ENCODE measurements at regions not wholly inside any gene's neighbourhood (a gene's known extent, or its start where the extent isn't known, plus 50 kb on each side); places are given as distances from the start of the nearest gene placed in this dataset.

DNA sequence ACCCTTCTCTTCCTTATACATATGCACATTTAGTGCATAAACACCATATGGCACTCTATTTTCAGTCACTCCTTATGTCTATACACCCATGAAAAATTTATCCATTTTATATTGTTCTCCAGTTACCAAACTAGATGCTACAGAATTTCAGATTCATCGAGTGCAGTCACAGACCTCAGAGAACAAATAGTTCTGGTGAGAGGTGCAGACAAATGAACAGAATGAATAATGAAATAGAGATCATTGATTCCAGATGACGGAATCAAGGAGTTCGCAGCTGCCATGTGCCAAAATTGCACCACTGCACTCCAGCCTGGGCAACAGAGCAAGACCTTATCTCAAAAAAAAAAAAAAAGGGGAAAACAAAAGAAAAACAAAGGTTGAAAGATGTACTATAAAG, 214.8 kb upstream of the CEP162 start:
- DNase-seq (ENCODE audit: low read depth), result no peak
- Histone ChIP-seq H3K4me3 (ENCODE audit: low read depth, low read length) (no peak overlapping the region), H3K36me3 (ENCODE audit: control insufficient read depth, insufficient read depth, low read length) (no peaks in the 10 kb centered on the region), H3K27me3 (ENCODE audit: control insufficient read depth, insufficient read depth, low read length) (no peaks in the 10 kb centered on the region)
- CTCF ChIA-PET, result no interaction called here
- TF ChIP-seq, protein P1, sequence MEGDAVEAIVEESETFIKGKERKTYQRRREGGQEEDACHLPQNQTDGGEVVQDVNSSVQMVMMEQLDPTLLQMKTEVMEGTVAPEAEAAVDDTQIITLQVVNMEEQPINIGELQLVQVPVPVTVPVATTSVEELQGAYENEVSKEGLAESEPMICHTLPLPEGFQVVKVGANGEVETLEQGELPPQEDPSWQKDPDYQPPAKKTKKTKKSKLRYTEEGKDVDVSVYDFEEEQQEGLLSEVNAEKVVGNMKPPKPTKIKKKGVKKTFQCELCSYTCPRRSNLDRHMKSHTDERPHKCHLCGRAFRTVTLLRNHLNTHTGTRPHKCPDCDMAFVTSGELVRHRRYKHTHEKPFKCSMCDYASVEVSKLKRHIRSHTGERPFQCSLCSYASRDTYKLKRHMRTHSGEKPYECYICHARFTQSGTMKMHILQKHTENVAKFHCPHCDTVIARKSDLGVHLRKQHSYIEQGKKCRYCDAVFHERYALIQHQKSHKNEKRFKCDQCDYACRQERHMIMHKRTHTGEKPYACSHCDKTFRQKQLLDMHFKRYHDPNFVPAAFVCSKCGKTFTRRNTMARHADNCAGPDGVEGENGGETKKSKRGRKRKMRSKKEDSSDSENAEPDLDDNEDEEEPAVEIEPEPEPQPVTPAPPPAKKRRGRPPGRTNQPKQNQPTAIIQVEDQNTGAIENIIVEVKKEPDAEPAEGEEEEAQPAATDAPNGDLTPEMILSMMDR (IDR thresholded peaks at IDR 0.05; ENCODE audit: insufficient read depth, low read depth, low read length), result no peak
- POLR2A ChIA-PET, result no interaction called here

- POLR2A ChIA-PET, result no interaction called here
- no peaks in the 10 kb centered on the region for H3K36me3 ChIP-seq (ENCODE audit: control insufficient read depth, insufficient read depth, low read length)
- CTCF ChIA-PET, result interaction anchor here (0.8 to 1.1 kb wide), 2 partner anchors 9 to 331 kb away, joined by 3 read pairs; no protein-coding TSS in a partner anchor
- TF ChIP-seq, protein P1 (IDR thresholded peaks at IDR 0.05; ENCODE audit: insufficient read depth, low read depth, low read length), result no peak
- H3K4me3 ChIP-seq (ENCODE audit: low read depth, low read length), result no peak overlapping the region
- DNase-seq (ENCODE audit: low read depth), result no peak
- no peaks in the 10 kb centered on the region for H3K27me3 ChIP-seq (ENCODE audit: control insufficient read depth, insufficient read depth, low read length)
These were observed 214.0 kb upstream of the CEP162 start for GRCh38 chr6:84441456-84441855.

DNA sequence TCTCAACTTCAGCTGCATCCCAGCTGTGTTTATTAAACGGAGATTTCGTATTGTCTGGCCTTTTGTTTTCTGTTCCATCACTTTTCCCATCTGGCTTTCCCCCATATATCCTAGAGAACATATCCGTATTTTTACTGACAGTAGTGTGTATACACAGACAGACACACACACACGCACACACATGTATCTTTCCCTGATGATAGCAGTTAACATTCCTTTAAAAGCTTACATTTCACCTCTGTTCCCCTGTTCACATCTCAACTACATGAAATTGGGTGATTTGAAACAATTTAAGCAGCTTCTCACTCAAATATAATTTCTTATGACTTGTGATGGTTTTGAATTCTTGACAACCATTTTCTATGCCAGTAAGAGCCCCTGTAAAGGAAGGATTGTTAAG, 207.1 kb upstream of the CEP162 start:
- H3K27me3 ChIP-seq (ENCODE audit: control insufficient read depth, insufficient read depth, low read length), result no peaks in the 10 kb centered on the region
- ChIA-PET CTCF (interaction anchor here (1.4 kb wide), 1 partner anchor 340 kb away, joined by 4 read pairs; no protein-coding TSS in a partner anchor), POLR2A (no interaction called here)
- no peak overlapping the region for H3K4me3 ChIP-seq (ENCODE audit: low read depth, low read length)
- no peak for DNase-seq (ENCODE audit: low read depth)
- TF ChIP-seq, protein P1 (IDR thresholded peaks at IDR 0.05; ENCODE audit: insufficient read depth, low read depth, low read length), result no peak
- H3K36me3 ChIP-seq (ENCODE audit: control insufficient read depth, insufficient read depth, low read length), result no peaks in the 10 kb centered on the region

DNA sequence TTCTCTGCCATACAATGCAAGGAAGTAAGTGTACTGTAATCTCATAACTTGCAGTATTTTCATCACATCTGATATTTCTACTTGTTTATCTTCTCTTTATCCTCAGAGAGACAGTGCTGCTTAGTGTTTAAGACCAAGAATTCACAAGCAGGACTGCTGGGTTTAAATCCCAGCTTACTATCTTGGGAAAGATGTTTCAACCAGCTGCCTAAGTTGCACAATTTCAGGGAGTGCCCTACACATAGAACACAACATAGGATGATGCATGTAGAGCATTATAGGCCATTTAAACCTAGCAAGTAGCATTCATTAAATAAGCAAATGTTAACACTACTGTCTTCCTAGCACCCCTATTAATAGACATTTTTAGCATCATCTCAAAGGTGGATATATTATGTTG, 205.2 kb upstream of the CEP162 start:
- CTCF ChIA-PET, result interaction anchor here (0.7 to 1.7 kb wide), 4 partner anchors 9 to 330 kb away, joined by 3 to 4 read pairs (median 3); no protein-coding TSS in a partner anchor

GRCh38 chr6:84428300-84428907, 201.0 kb upstream of the CEP162 start:
- POLR2A ChIA-PET, result no interaction called here
- CTCF ChIA-PET, result interaction anchor here (0.7 to 1.9 kb wide), 13 partner anchors 12 to 895 kb away, joined by 3 to 8 read pairs (median 3); partner anchors contain the start of gene TBX18
- Histone ChIP-seq H3K4me3 (ENCODE audit: low read depth, low read length) (no peak overlapping the region), H3K27me3 (ENCODE audit: control insufficient read depth, insufficient read depth, low read length) (no peaks in the 10 kb centered on the region), H3K36me3 (ENCODE audit: control insufficient read depth, insufficient read depth, low read length) (no peaks in the 10 kb centered on the region)
- DNase-seq (ENCODE audit: low read depth), result no peak
- TF ChIP-seq, protein P1 (IDR thresholded peaks at IDR 0.05; ENCODE audit: insufficient read depth, low read depth, low read length), result peak; percentile 92

More for the DNA sequence above, 205.2 kb upstream of the CEP162 start:
- POLR2A ChIA-PET, result no interaction called here
- TF ChIP-seq, protein P1 (IDR thresholded peaks at IDR 0.05; ENCODE audit: insufficient read depth, low read depth, low read length), result no peak
- no peak for DNase-seq (ENCODE audit: low read depth)
- no peaks in the 10 kb centered on the region for H3K27me3 ChIP-seq (ENCODE audit: control insufficient read depth, insufficient read depth, low read length)
- H3K4me3 ChIP-seq (ENCODE audit: low read depth, low read length), result no peak overlapping the region
- H3K36me3 ChIP-seq (ENCODE audit: control insufficient read depth, insufficient read depth, low read length), result no peaks in the 10 kb centered on the region

Data from BJ (cell line).